GM18511 (cell line): ENCODE measurements at regions not wholly inside any gene's neighbourhood (a gene's known extent, or its start where the extent isn't known, plus 50 kb on each side); places are given as distances from the start of the nearest gene placed in this dataset.

Experiments
- ATAC-seq: cut with Tn5 transposase; IDR thresholded peaks from one replicate; pipeline ENCODE4 v1.9.1; 2021; ENCODE audit warnings: mild to moderate bottlenecking, moderate library complexity; ENCODE audit not compliant: unreplicated experiment

DNA sequence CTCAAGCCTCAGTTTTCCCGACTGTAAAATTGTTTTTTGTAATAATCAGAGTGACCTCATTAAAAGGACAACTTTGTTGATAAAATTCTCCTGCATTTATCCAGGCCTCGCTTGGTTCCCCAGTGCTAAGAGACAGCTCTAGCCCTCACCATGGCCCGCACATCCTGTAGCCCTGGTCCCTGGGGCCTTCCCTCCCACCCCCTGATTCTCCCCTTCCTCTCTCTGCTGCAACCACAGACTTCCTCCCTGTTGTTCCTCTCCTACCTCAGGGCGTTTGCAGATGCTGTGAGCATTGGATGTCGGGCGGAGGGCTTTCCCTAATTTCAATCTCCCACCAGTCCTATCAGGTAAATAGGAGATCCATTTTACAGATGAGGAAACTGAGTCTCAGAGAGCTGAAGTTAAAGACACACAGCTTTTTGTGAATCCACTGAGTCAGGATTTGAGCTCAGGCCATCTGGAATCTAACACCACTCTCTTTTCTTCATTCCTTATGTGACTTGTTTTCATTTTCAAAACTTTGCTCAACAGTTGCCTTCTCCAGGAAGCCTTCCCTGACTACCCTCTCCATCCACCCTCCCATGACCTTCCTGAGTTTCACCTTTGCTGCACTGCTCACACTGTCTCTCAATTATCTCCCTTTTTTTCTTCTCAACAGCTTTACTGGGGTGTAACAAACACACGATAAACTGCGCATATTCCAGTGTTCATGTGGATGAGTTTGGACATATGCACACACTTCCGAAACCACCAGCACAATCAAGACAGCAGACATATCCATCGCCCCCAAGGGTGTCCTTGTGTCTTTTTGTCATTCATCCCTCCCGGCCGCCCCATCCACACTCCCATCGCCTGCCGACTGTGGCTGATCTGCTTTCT lies 107.1 kb downstream of the CEBPB start:
- ATAC-seq = no peak

DNA sequence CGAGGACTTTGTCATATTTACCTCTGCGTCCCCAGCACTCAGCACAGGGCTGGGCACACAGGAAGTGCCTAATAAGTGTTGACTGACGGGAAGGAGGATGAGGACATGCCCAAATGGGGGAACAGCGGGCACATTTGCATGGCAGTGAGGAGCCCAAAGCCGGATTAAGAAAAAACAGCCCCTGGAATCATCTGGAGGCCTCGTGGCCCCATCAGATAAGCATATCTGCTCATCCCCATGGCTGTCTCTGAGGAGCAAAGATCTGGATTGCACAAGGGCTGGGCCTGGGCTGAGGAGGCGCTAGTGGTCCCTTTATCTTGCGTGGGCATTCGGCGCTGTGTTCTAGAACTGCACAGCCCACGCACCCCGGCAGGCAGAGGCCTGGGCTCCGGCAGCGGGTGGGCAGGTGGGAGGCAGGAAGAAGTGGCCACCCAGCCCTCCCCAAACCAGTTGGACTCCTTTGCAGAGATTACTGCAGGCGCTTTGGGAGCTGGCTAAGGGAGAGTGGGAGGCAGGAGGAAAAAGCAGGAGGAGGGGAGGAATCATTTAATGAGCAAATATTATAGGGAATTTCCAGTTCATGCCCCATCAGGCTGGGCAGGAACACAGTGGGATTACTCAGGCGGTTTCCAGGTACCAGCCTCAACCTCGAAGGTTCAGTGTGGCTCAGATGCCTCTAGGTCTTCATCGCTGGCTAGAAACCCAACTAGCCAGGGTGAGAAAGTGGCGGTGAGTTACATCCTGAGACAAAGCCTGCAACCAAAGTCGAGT lies 108.1 kb downstream of the CEBPB start:
- ATAC-seq = no peak

DNA sequence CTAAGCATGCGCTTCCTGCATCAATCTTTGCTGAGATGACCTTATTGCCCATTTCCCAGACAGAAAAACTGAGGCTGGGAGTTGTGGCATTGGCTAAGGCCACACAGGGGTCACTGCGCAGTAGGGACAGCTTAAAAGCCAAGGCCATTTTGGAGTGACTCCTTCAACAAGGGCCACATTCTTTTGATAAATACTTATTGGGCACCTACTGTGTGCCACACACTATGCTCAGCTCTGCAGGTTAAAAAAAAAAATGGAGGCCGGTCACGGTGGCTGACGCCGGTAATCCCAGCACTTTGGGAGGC lies 108.6 kb downstream of the CEBPB start:
- ATAC-seq = no peak

DNA sequence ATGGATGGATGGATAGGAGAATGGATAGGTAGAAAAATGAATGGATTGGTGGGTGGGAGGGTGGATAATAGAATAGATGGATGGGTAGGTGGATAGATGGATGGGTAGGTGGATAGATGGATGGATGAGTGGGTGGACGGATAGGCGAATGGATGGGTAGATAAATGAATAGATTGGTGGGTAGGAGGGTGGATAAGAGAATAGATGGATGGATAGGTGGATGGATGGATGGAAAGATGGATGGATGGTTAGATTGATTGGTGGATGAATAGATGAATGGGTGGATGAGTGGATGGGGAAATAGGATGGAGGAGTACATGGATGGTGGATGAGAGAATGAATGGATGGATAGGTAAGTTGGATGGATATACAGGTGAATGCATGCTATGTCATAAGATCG lies 110.5 kb downstream of the CEBPB start:
- no peak for ATAC-seq

DNA sequence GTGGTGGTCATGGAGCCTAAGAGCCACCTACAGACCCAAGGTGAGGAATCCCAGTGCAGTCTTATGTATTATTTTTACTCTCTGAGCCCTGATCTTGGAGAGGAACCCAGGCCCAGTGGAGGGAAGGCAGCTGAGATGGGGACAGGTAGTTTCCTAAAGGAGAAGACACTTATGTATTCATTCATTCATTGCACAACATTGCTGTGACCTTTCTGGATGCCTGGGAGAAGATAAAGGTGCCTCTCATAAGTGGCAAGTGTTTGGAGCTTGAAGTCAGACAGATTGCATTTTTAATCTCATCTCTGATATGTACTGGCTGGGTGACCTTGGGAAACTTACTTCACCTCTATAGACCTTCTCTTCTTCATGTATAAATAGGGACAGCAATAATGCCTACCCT lies 111.1 kb downstream of the CEBPB start:
- ATAC-seq = no peak

DNA sequence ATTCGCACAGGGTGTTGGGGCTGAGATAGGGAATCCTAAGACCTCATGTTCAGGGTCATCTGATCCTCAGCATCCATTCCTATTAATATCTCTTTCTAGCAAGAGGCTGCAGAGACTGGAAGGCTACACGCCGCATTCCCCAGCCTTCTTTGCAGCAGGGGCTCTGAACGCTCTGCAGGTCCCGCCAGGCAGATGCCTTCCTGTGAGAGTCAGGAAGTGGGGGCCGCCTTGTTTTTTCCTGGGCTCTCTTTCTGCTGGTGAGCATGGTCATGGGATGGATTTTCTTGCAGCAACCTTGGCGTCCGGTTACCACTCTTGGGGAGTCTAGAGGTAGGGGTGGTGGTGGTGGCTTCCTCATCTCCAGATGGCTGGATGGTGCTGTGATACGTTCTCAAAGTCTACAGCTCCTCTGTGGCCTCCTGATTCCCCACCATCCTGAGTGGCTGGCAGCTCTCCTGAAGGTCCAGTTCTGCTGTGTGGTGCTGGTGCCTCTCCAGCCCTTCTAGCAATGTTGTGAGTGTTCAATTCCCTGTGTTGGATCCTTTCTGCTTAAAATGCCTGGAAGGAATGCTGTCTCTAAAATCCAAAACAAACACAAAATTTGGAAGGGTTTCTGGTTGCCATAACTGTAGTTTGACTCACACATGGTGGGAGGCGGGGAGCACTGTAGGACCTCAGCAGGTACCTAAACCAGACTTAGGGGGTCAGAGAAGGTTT lies 111.9 kb downstream of the CEBPB start:
- no peak for ATAC-seq

DNA sequence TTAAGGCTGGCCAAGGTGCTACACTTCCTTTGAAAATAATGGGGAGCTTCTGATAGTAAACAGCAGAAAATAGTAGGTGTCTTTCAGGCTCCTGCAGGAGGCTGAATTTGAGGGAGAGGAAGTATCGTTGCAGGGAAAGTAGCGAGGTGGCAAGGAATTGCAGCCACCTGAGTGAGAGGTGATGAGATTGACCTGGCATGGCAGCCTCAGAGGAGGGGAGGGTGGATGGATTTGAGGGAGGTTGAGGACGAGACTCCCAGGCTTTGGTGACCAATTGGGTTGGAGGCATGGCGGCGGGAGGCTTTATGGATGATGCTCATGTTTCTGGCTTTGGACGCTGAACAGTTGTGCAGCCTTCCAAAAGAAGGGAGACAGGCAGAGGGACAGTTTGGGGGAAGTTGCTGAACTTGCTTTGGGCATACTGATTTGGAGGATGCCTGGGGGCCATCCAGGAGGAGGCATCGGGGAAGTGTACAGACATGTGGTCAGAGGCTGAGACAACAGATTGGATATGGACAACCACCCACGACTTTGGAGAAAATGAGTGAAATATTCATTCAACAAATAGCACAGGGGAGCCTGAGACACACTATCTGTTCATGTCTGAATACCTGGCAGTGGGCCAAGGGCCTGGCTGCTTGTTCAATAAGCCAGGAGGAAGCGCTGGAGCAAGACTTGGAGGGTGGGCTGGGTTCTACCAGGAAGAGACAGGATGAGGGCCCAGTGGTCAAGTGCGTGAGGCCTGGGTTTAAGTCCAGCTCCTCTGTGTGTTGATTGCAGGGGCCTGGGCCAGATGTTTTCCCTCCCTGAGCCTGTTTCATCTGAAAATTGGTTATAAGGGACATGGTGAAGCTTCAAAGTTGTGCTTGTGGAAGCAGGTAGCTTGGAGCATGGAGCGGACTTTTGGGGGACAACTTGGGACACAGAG lies 113.2 kb downstream of the CEBPB start:
- no peak for ATAC-seq

DNA sequence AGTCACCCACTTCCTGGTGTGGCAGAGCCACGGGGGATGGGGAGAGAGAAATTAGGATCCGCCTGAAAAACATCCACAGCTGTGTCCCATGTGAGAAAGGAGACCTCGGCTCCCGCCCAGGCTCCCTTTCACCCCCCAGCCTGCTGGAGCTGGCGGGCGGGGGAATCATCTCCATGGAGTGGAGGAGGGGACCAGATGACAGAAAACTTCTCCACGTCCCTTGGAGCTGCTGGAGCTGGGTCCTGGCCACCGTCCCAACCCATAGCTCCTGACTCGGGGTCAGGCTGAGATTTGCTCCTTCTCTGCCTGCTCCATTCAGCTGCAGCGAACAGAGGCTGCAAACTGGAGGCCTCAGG lies 113.8 kb downstream of the CEBPB start:
- ATAC-seq = no peak

DNA sequence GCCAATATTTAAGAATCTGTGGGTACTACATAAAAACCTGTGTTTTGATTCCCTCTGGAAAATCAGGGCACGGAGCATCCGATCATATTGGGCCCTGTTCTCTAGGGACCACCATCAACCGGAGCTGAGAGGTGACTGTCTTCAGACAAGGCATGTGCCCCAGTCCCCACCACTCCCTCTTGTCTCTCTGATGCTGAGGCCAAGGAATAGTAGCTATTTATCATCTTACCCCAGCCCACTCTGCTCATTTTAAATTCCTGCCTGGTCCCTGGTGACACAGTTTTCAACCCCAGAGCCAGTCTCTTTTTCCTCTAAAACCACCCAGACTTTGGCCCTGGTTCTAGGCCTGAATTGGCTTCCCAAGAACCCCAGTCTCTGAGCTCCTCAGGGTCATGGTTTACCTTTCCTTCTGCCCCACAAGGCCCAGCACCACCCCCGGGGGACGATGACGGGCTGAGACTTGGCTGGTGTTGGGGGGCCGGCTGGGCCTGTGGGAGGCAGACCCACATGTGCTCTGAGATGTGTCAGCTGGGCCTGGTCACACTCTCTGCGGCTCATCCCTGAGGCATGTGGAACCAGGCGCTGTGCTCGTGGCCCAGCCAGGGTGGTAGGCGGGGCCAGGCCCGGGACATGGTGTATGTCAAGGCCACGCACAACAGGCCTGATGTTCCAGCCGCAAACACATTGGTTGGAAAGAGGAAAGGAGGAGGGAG lies 114.4 kb downstream of the CEBPB start:
- no peak for ATAC-seq

DNA sequence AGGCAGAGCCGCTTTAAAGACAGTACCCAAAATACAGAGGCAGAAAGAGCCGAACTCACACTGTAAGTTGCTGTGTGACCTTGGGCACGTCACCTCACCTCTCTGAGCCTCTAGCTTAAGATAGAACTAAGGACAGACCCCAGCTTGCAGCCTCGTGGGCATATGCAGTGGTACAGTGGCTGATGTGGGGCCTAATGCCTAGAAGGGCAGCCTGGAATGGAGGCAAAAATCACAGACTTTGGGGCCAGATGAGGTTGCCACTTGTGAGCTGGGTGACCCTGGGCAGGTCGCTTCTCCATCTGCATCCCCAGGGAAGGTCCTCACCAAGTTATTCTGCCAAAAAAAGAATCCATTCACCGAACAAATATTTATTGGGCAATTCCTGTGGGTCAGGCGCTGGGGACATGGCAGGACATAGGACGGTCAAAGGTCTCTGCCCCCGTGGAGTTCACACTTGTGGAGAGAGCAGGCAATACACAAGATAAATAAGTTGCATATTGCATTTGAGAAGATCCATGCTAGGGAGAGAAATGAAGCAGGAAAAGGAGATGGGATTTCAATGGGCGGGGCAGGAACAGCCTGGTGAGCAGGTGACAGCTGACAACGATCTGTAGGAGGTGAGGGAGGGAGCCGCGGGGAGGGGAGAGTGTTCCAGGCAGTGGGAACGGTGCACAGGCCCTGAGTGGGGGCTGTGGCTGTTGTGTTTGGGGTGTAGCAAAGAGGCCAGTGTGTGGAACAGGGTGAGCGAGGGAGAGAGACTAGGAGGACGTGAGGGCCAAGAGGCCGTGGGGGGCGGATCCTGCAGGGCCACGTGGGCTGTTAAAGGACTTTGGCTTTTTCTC lies 115.2 kb downstream of the CEBPB start:
- ATAC-seq = no peak

DNA sequence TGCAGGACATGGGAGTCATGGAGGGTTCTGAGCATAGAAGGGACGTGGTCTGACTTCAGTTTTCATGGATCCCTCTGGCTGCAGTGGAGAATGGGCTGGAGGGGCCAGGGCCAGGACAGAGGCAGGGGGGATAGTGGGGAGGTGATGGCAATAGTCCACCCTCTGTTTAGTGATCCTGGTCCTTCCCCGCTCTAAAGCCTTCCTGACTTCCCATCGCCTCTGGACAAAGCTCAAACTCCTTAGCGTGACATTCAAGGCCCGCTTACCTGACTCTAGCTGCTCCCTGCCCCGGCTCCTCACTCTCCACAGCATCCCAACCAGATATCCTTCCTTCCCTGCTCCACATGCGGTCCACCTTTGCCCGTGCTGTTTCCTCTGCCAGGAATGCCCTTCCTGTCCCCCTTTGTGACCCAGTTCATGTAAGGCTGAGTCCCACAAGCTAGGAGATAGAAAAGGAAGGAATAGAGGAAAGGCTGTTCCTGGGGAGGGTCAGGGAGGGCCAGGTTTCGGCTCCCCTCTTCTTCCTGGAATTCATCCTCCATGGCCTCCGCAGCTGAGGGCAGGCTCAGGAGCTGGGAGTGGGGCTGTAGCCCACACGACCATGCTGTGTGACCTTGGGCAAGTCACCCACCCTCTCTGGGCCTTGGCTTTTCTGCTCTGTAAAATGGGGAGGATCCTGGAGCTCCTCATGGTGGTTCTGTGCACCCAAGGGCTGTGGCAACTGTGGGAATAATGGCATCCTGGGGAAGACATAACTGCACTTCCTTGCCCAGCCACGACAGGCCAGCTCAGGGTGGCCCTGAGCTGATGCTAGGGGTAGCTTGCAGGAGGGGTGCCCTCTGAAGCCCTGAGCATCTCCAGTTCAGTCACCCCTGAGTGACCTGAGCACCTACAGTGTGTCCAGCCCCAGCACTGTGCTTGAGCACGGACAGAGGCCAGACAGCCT lies 116.1 kb downstream of the CEBPB start:
- no peak for ATAC-seq

DNA sequence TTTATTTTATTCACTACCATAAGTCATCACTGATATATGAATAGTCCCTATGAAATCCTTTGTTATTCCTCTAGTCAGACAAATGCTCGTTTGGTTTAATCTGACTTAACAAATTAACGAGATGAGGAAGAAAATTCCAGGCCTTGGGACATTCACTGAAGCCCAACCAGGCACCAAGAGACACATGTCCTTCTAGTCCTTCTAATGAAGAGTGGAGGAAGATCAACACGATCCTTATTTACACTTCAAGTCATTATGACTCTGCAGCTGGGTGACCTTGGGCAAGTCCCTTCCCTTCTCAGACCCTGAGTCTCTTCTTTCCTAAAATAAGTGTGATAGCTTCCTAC lies 117.5 kb downstream of the CEBPB start:
- no peak for ATAC-seq

DNA sequence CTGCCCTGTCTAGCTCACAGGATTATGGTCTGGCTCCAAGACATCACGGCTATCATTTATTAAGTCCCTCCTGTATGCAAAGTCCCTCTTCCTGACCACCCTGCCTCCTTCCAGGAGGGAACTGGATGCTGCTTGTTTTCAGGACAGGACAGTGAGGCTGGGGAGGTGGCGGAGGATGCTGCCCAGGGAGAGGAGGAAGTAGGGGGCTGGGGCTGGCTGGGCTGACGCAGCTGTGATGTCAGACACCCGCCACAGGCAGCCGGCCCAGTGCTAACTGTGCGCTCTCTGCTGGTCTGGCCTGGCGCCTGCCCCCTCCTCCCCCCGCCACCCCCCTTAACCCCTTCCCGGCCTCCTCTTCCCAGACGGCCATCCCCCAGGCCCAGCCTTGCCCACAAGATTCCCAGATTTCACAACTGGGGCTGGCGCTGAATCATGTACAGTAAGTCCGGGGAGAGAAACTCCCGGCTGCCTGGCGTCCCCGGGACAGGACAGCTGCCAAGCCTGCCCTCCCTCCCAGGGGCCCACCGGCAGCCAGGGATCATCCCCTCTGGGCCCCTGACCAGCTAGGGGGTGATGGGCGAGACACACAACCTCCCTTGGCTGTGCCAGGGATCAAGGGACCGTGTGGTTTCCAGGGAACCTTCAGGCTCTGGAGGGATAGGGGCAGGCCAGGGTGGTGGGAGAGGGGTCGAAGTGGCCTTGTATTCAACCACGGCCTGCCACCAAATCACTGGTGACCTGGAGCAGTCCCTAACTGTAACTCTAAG lies 118.1 kb downstream of the CEBPB start:
- ATAC-seq = no peak

DNA sequence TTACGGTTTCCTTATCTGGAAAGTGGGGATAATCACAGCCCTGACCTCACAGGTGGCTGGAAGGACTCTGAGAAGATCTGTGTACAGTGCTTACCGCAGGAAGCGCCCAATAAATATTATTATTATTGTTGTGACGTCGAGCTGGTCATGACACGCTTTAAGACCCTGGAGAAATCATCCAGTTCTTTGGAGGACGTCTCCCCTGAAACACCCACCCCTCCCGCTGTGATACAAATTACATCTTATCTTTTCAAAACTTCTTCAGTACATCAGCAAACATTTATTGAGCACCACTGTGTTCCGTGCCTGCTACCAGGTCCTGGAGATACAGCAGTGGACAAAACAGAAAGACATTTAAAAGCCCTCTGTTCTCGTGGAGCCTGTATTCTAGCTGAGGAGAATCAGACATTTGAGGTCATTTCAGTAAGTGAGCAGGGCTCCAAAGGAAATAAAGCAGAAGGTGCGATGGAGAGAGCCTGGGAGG lies 118.7 kb downstream of the CEBPB start:
- ATAC-seq = no peak

DNA sequence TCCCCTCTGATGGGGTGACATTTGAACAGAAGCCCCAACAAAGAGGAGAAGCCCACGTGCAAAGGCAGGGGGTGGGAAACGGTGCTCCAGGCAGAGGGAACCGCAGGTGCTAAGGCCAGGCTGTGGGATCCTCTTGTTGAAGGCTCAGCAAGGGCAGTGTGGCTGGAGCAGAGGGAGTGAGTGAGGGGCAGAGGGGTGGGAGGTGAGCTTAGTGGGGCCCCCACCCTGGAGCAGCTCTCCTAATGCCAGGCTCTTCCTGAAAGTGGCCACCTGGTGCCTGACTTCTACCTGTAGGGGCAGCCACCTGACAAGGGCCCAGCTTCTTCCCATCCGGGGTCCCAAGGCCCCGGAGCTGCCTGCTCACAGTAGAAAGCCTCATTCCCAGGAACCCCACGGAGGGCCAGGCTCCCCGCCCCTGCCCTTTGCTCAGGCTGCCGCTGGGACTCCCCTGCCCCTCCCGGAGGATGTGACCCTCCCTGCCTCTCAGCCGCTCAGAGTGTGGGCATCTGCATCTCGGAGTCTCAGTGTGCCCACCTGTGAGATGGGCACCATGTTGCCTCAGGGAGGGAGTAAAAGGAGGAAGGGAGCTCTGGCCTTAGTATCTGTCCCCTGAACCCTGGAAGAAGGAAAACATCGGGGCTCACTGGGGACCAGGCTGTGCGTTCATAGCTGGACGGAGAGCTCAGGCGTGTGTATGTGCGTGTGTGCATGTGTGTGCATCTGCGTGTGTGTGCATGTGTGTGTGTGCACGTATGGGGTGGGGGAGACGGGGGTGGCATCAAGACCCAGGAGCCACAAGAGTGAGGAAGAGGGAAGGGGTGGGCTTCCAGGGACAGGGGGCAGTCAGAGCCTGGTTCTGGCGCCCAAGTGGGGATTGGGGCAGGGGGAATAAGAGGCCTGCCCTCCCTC lies 119.4 kb downstream of the CEBPB start:
- ATAC-seq = no peak

DNA sequence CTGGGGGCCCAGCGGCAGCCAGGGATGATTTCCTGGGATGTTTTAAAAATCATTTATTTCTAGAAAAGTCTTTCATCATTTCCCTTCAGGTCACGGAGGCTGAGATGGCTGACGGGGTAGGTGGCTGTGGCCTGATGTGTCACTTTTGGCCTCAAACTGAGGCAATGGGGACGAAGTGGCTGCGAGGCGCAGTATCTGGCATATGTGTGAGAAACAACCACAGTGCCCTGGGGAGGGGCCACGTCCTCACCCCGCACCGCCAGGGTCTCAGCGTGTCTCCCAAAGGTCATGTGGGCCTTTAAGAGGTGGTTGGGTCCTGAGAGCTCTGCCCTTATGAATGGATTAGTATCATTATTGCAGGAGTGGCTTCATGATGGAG lies 120.0 kb downstream of the CEBPB start:
- ATAC-seq = no peak
